ENCODE measurements at regions not wholly inside any gene's neighbourhood (a gene's known extent, or its start where the extent isn't known, plus 50 kb on each side); places are given as distances from the start of the nearest gene placed in this dataset.

DNA sequence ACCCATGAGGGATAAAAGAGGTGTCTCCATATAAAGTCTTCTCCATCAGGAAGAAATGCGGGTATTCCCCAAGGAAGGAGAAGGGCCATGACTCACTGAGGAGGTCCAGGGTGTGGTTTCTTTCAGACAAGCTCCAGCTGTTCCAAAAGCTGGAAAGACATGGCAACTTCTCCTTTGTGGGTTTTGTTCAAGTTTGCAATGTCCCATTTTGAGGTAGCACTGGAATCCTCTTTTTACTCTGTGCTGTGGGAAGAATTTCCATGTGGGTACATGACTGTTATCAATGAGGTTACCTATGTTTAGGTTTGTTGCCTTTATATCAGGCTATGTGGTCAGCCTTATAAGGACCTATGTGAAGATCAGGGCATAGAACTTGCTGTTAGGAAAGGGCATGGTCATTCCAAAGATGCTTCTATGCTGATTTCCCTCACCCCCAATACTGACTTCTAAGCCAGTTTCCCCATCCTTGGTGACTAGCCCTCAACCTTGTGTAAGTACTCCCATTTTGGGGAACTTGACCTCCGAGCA, 697.5 kb downstream of the INHBA start:
- Histone ChIP-seq H3K9me3 (no peaks in the 10 kb centered on the region), H3K36me3 (no peaks in the 10 kb centered on the region), H3K4me3 (no peak overlapping the region), H3K27ac (no peak overlapping the region), H3K4me1 (no peaks in the 10 kb centered on the region), H3K27me3 (no peaks in the 10 kb centered on the region)
- ATAC-seq (no peak), DNase-seq (no peak)
- intact Hi-C loops (cut with DNase I) = no loop called here
- TF ChIP-seq, protein P1, sequence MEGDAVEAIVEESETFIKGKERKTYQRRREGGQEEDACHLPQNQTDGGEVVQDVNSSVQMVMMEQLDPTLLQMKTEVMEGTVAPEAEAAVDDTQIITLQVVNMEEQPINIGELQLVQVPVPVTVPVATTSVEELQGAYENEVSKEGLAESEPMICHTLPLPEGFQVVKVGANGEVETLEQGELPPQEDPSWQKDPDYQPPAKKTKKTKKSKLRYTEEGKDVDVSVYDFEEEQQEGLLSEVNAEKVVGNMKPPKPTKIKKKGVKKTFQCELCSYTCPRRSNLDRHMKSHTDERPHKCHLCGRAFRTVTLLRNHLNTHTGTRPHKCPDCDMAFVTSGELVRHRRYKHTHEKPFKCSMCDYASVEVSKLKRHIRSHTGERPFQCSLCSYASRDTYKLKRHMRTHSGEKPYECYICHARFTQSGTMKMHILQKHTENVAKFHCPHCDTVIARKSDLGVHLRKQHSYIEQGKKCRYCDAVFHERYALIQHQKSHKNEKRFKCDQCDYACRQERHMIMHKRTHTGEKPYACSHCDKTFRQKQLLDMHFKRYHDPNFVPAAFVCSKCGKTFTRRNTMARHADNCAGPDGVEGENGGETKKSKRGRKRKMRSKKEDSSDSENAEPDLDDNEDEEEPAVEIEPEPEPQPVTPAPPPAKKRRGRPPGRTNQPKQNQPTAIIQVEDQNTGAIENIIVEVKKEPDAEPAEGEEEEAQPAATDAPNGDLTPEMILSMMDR (IDR thresholded peaks at IDR 0.05) = no peak

DNA sequence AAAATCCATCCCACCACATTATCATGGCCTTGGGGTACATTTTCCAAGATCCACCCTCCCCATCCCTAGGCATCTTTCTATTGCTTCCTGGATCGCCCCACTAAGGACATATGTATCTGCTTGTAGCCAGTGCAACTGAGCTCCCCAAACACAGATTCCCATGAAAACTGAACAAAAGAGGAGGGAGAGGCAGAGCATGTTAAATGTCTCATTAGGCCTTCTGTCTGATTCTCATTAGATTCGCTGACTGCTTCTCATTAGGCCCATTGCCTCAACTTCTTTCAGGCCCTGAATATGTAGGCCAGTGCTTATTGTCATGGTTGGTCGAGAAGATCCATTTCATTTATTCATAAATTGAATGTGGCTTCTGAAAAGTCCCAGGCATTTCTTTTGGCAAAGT, 698.9 kb downstream of the INHBA start:
- intact Hi-C loops (cut with DNase I) = no loop called here
- ATAC-seq = no peak
- H3K4me3 ChIP-seq = no peak overlapping the region
- H3K4me1 ChIP-seq = no peaks in the 10 kb centered on the region
- TF ChIP-seq, protein P1 (IDR thresholded peaks at IDR 0.05) = no peak
- DNase-seq = no peak
- no peaks in the 10 kb centered on the region for H3K27me3 ChIP-seq
- H3K27ac ChIP-seq = no peak overlapping the region
- no peaks in the 10 kb centered on the region for H3K9me3 ChIP-seq
- H3K36me3 ChIP-seq = no peaks in the 10 kb centered on the region

- Histone ChIP-seq H3K4me1 (no peaks in the 10 kb centered on the region), H3K27me3 (no peaks in the 10 kb centered on the region), H3K9me3 (no peaks in the 10 kb centered on the region), H3K36me3 (no peaks in the 10 kb centered on the region), H3K4me3 (no peak overlapping the region), H3K27ac (no peak overlapping the region)
- TF ChIP-seq, protein P1 (IDR thresholded peaks at IDR 0.05) = no peak
- intact Hi-C loops (cut with DNase I) = no loop called here
- DNase-seq = no peak
- ATAC-seq = no peak
Observed at GRCh38 chr7:41003611-41003940, 699.3 kb downstream of the INHBA start.

DNA sequence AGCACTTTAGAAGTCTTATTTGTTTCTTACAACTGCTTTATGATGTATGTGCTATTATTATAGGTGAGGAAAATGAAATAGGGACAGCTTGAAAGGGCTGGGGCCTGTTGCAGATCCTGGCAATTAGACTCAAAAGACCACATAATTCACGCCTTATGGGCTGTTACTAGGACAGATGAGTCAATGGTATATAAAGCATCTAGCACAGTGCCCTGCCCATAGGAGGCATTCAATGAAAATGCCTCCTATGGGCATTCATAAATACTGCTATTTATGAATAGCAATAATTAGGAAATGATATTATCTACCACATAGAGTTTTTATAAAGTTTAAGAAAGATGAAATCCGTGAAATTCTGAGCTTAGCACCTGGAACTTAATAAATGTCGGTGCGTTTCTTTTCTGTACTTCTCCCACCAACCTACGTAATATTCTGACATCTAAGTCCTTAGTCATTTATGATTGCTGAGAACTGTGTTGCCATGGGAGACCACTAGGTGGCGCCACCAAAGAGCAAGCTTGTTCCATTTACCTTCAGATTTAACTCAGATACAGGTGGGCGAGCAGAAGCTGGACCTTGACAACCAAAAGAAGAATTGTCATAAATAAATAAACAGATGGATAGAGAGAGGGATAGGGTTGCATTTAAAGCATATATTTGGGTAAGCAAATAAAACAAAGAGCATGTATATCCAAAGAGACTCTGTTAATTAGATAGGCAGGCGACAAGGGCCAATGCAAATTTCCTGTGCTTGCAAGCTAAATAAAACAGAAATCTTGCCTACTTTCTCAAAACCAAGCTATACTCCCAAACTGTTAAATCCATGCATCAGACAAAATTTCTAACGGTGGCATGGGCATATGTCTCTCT, 699.9 kb downstream of the INHBA start:
- Histone ChIP-seq H3K9me3 (no peaks in the 10 kb centered on the region), H3K27me3 (no peaks in the 10 kb centered on the region), H3K36me3 (no peaks in the 10 kb centered on the region), H3K4me1 (no peaks in the 10 kb centered on the region), H3K27ac (no peak overlapping the region), H3K4me3 (no peak overlapping the region)
- intact Hi-C loops (cut with DNase I) = no loop called here
- ATAC-seq = peak; percentile 71
- TF ChIP-seq, protein P1 (IDR thresholded peaks at IDR 0.05) = peak; percentile 71
- DNase-seq = peak; percentile 68

DNA sequence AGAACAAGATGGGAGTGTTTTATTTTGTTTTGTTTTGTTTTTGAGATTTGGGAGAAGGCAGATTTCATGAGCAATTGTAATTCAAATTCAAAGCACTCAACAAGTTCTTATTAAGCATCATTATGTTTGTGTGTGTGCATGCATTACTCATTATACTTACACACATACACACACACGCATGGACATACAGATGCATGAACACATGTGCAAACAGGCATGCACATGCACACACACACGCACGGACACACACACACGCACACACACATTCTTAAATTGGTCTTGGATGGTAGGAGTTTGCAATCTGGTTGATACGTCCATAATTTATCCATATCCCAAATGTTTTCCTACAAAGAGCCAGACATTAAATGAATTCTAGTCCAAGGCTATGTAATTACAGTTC, 702.8 kb downstream of the INHBA start:
- Histone ChIP-seq H3K27ac (no peak overlapping the region), H3K36me3 (no peaks in the 10 kb centered on the region), H3K9me3 (no peaks in the 10 kb centered on the region), H3K4me1 (no peaks in the 10 kb centered on the region), H3K4me3 (no peak overlapping the region), H3K27me3 (no peaks in the 10 kb centered on the region)
- no peak for DNase-seq
- TF ChIP-seq, protein P1 (IDR thresholded peaks at IDR 0.05) = no peak
- no peak for ATAC-seq
- intact Hi-C loops (cut with DNase I) = no loop called here
